SK-N-SH (cell line): ENCODE measurements at regions not wholly inside any gene's neighbourhood (a gene's known extent, or its start where the extent isn't known, plus 50 kb on each side); places are given as distances from the start of the nearest gene placed in this dataset.

Experiments
- CTCF ChIA-PET: fragments of 300-600, 350-600 bp; formaldehyde crosslinking; extraction: SDS; loops from one replicate; lab custom pipeline; 2021; lab: Yijun Ruan, JAX
- POLR2A ChIA-PET: fragments of 350-600 bp; sonication (Branson Sonifier 250); formaldehyde crosslinking; extraction: SDS; loops from one replicate; lab custom pipeline; 2020; ENCODE audit warnings: antibody characterized with exemption, inconsistent platforms; lab: Yijun Ruan, JAX
- DNase-seq: peaks from one replicate; pipeline ENCODE4 v3.0.0; 2012
- H2AFZ ChIP-seq: fragments of 200-600 bp; sonication (generic); 2 replicates; pipeline ENCODE4 v1.8.1; 2016; ENCODE audit warnings: antibody characterized with exemption, mild to moderate bottlenecking, low read depth
- H3F3A ChIP-seq: fragments of 200-600 bp; sonication (generic); replicated peaks from 2 replicates; pipeline ENCODE3; 2016; ENCODE audit warnings: antibody characterized with exemption, mild to moderate bottlenecking; ENCODE audit not compliant: insufficient read depth
- H3K27ac ChIP-seq, 2 experiments: fragments of 200-500 bp in 1 of 2; fragments of 200-600 bp in 1 of 2; sonication (Bioruptor generic) in 1 of 2; sonication (generic), shearing (Covaris generic) in 1 of 2; 2 replicates each; pipeline versions ENCODE4 v1.5.1 to v1.6.1; 2014 to 2016; ENCODE audit warnings: low read depth in 2 of 2, inconsistent platforms in 1 of 2, low read length in 1 of 2, mild to moderate bottlenecking in 1 of 2, mixed read lengths in 1 of 2
- H3K27me3 ChIP-seq: fragments of 200-600 bp; sonication (generic), shearing (Covaris generic); 2 replicates; pipeline ENCODE4 v1.6.1; 2016; ENCODE audit warnings: mixed run types; ENCODE audit not compliant: insufficient read depth
- H3K36me3 ChIP-seq, 2 experiments: fragments of 200-500 bp in 1 of 2; fragments of 200-600 bp in 1 of 2; sonication (Bioruptor generic) in 1 of 2; sonication (generic) in 1 of 2; replicated peaks in 1 of 2; 2 replicates each; pipeline versions ENCODE3 to v1.5.1; 2014 to 2016; ENCODE audit warnings: low read length in 1 of 2, mild to moderate bottlenecking in 1 of 2; ENCODE audit not compliant: insufficient read depth in 2 of 2, control insufficient read depth in 1 of 2
- H3K4me1 ChIP-seq, 2 experiments: fragments of 200-500 bp in 1 of 2; fragments of 200-600 bp in 1 of 2; sonication (Bioruptor generic) in 1 of 2; sonication (generic), shearing (Covaris generic) in 1 of 2; 2 replicates each; pipeline versions ENCODE4 v1.5.1 to v1.6.1; 2014 to 2016; ENCODE audit warnings: low read depth in 1 of 2, low read length in 1 of 2, mixed run types in 1 of 2; ENCODE audit not compliant: insufficient read depth in 2 of 2, control insufficient read depth in 1 of 2
- H3K4me2 ChIP-seq: fragments of 200-600 bp; sonication (generic), shearing (Covaris generic); 2 replicates; pipeline ENCODE4 v1.6.1; 2017; ENCODE audit warnings: mixed run types
- H3K4me3 ChIP-seq, 2 experiments: fragments of 200-500 bp in 1 of 2; fragments of 200-600 bp in 1 of 2; sonication (Bioruptor generic) in 1 of 2; sonication (generic), shearing (Covaris generic) in 1 of 2; 2 replicates each; pipeline versions ENCODE4 v1.5.1 to v1.8.1; 2014 to 2016; ENCODE audit warnings: low read depth in 2 of 2, inconsistent platforms in 1 of 2, low read length in 1 of 2, mild to moderate bottlenecking in 1 of 2, mixed read lengths in 1 of 2, moderate library complexity in 1 of 2
- H3K79me2 ChIP-seq: fragments of 200-600 bp; sonication (generic); 2 replicates; pipeline ENCODE4 v1.8.1; 2017; ENCODE audit warnings: mild to moderate bottlenecking; ENCODE audit not compliant: insufficient read depth
- H3K9ac ChIP-seq: fragments of 200-600 bp; sonication (generic); 2 replicates; pipeline ENCODE4 v1.6.1; 2017; ENCODE audit warnings: mixed run types
- H3K9me2 ChIP-seq: fragments of 200-600 bp; sonication (generic); 2 replicates; pipeline ENCODE4 v1.6.1; 2017; ENCODE audit warnings: mixed run types
- H3K9me3 ChIP-seq: fragments of 200-600 bp; sonication (generic); 2 replicates; pipeline ENCODE4 v1.6.1; 2017; ENCODE audit warnings: mixed run types, mild to moderate bottlenecking, moderate library complexity
- H4K20me1 ChIP-seq: fragments of 200-600 bp; sonication (generic); 2 replicates; pipeline ENCODE4 v1.6.1; 2017; ENCODE audit warnings: mild to moderate bottlenecking, mixed run types; ENCODE audit not compliant: insufficient read depth
- ELF1 ChIP-seq: IDR thresholded peaks from 2 replicates; pipeline ENCODE4 v1.4.0; 2012
- FOXM1 ChIP-seq: IDR thresholded peaks from 2 replicates; pipeline ENCODE4 v1.4.0; 2012; ENCODE audit warnings: low read depth, mild to moderate bottlenecking
- GABPA ChIP-seq: IDR thresholded peaks from 2 replicates; pipeline ENCODE4 v1.4.0; 2012; ENCODE audit warnings: low read depth, mild to moderate bottlenecking
- JUND ChIP-seq: IDR thresholded peaks from 2 replicates; pipeline ENCODE4 v1.4.0; 2012
- MEF2A ChIP-seq: IDR thresholded peaks from 2 replicates; pipeline ENCODE4 v1.4.0; 2012; ENCODE audit warnings: low read depth, borderline replicate concordance
- MXI1 ChIP-seq: IDR thresholded peaks from 2 replicates; pipeline ENCODE4 v1.6.1; 2012; ENCODE audit warnings: mild to moderate bottlenecking, low read depth, low read length, improper control_type of control experiment
- NRF1 ChIP-seq: IDR thresholded peaks from 2 replicates; pipeline ENCODE4 v1.6.1; 2012; ENCODE audit warnings: low read depth, mild to moderate bottlenecking, low read length
- RAD21 ChIP-seq: IDR thresholded peaks from 2 replicates; pipeline ENCODE4 v1.6.1; 2012; ENCODE audit warnings: mild to moderate bottlenecking, low read length
- RCOR1 ChIP-seq: fragments of 150-350 bp; IDR thresholded peaks from 2 replicates; pipeline ENCODE4 v1.6.1; 2017; ENCODE audit warnings: antibody characterized with exemption, low read length
- RXRA ChIP-seq: IDR thresholded peaks from 2 replicates; pipeline ENCODE4 v1.4.0; 2012; ENCODE audit warnings: low read depth, mild to moderate bottlenecking, borderline replicate concordance
- SIN3A ChIP-seq: IDR thresholded peaks from 2 replicates; pipeline ENCODE4 v1.6.1; 2012; ENCODE audit warnings: low read depth, mild to moderate bottlenecking, low read length, moderate library complexity, borderline replicate concordance
- TAF1 ChIP-seq: IDR thresholded peaks from 2 replicates; pipeline ENCODE4 v1.6.1; 2012; ENCODE audit warnings: low read depth, mild to moderate bottlenecking, low read length, moderate library complexity, borderline replicate concordance
- YY1 ChIP-seq: IDR thresholded peaks from 2 replicates; pipeline ENCODE4 v1.4.0; 2012; ENCODE audit warnings: low read depth, mild to moderate bottlenecking
- WGBS: methylation state at CpG from one replicate; pipeline ENCODE4 v1.1.6; 2017; ENCODE audit warnings: low lambda C conversion rate; 5-methylcytosine and 5-hydroxymethylcytosine counted together
- TF ChIP-seq, protein P1 (sequence below): IDR thresholded peaks from 2 replicates; pipeline ENCODE4 v1.6.1; 2012; ENCODE audit warnings: mild to moderate bottlenecking, low read depth, low read length, moderate library complexity
- TF ChIP-seq, protein P2 (sequence below): fragments of 200-600 bp; sonication (generic); IDR thresholded peaks from 2 replicates; pipeline ENCODE4 v1.6.1; 2017; ENCODE audit warnings: antibody characterized with exemption, mild to moderate bottlenecking, moderate library complexity
- TF ChIP-seq, protein P3 (sequence below): IDR thresholded peaks from 2 replicates; pipeline ENCODE4 v1.4.0; 2012; ENCODE audit warnings: low read depth
- TF ChIP-seq, protein P4 (sequence below): fragments of 150-350 bp; IDR thresholded peaks from 2 replicates; pipeline ENCODE4 v1.6.1; 2017; ENCODE audit warnings: antibody characterized with exemption, low read length, low read depth, borderline replicate concordance

DNA sequence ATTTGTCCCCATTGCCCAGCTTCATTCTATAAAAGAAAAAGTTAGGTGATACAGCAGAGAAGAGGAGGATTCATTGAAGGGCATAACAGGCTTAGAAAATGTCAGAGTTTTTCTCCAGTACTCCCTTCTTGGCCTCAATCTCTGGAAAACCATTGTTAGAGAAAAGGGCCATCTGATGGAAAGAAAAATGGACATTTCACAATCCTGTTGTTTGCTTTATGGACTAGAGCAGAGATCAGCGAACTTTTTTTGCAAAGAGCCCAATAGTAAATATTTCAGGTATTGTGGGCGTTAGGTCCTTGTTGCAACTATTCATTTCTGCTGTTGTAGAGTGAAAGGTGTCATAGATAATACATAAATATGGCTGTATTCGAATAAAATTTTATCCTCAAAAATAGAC is 208.8 kb downstream of the TLE4 start:
- CTCF ChIA-PET, result interaction anchor here (1.0 kb wide), 1 partner anchor 24 kb away, joined by 4 read pairs; no protein-coding TSS in a partner anchor
- 62% methylated on average over 3 of the region's 3 CpGs for WGBS
- Histone ChIP-seq H4K20me1 (no peaks in the 10 kb centered on the region), H3K27me3 (no peaks in the 10 kb centered on the region), H3K79me2 (no peaks in the 10 kb centered on the region), H3K9me3 (no peaks in the 10 kb centered on the region), H3F3A (no peaks in the 10 kb centered on the region), H3K27ac (no peak overlapping the region), H3K36me3 (no peaks in the 10 kb centered on the region), H3K4me1 (no peaks in the 10 kb centered on the region; a peak in 1 of 4 replicates), H3K9ac (no peak overlapping the region), H3K9me2 (no peaks in the 10 kb centered on the region), H2AFZ (no peak overlapping the region), H3K4me3 (no peak overlapping the region), H3K4me2 (no peak overlapping the region)
- POLR2A ChIA-PET, result no interaction called here
- no peak for DNase-seq
- TF ChIP-seq YY1 (no peak), MXI1 (no peak), RXRA (no peak), RAD21 (no peak), JUND (no peak), RCOR1 (no peak), MEF2A (no peak), FOXM1 (no peak), TAF1 (no peak), GABPA (no peak), SIN3A (no peak), ELF1 (no peak), NRF1 (no peak)
- TF ChIP-seq, protein P1, sequence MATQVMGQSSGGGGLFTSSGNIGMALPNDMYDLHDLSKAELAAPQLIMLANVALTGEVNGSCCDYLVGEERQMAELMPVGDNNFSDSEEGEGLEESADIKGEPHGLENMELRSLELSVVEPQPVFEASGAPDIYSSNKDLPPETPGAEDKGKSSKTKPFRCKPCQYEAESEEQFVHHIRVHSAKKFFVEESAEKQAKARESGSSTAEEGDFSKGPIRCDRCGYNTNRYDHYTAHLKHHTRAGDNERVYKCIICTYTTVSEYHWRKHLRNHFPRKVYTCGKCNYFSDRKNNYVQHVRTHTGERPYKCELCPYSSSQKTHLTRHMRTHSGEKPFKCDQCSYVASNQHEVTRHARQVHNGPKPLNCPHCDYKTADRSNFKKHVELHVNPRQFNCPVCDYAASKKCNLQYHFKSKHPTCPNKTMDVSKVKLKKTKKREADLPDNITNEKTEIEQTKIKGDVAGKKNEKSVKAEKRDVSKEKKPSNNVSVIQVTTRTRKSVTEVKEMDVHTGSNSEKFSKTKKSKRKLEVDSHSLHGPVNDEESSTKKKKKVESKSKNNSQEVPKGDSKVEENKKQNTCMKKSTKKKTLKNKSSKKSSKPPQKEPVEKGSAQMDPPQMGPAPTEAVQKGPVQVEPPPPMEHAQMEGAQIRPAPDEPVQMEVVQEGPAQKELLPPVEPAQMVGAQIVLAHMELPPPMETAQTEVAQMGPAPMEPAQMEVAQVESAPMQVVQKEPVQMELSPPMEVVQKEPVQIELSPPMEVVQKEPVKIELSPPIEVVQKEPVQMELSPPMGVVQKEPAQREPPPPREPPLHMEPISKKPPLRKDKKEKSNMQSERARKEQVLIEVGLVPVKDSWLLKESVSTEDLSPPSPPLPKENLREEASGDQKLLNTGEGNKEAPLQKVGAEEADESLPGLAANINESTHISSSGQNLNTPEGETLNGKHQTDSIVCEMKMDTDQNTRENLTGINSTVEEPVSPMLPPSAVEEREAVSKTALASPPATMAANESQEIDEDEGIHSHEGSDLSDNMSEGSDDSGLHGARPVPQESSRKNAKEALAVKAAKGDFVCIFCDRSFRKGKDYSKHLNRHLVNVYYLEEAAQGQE, result no peak
- TF ChIP-seq, protein P2, sequence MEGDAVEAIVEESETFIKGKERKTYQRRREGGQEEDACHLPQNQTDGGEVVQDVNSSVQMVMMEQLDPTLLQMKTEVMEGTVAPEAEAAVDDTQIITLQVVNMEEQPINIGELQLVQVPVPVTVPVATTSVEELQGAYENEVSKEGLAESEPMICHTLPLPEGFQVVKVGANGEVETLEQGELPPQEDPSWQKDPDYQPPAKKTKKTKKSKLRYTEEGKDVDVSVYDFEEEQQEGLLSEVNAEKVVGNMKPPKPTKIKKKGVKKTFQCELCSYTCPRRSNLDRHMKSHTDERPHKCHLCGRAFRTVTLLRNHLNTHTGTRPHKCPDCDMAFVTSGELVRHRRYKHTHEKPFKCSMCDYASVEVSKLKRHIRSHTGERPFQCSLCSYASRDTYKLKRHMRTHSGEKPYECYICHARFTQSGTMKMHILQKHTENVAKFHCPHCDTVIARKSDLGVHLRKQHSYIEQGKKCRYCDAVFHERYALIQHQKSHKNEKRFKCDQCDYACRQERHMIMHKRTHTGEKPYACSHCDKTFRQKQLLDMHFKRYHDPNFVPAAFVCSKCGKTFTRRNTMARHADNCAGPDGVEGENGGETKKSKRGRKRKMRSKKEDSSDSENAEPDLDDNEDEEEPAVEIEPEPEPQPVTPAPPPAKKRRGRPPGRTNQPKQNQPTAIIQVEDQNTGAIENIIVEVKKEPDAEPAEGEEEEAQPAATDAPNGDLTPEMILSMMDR, result no peak
- TF ChIP-seq, protein P3, sequence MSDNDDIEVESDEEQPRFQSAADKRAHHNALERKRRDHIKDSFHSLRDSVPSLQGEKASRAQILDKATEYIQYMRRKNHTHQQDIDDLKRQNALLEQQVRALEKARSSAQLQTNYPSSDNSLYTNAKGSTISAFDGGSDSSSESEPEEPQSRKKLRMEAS, result no peak
- TF ChIP-seq, protein P4, sequence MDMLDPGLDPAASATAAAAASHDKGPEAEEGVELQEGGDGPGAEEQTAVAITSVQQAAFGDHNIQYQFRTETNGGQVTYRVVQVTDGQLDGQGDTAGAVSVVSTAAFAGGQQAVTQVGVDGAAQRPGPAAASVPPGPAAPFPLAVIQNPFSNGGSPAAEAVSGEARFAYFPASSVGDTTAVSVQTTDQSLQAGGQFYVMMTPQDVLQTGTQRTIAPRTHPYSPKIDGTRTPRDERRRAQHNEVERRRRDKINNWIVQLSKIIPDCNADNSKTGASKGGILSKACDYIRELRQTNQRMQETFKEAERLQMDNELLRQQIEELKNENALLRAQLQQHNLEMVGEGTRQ, result no peak
